MCF 10A (cell line): ENCODE measurements at regions not wholly inside any gene's neighbourhood (a gene's known extent, or its start where the extent isn't known, plus 50 kb on each side); places are given as distances from the start of the nearest gene placed in this dataset.

Experiments used
- BruUV-seq: library from RNA; stranded (reverse); fragments of 400-500 nt; replicated peaks from 2 replicates; lab custom pipeline; 2021; lab: Mats Ljungman, UMichigan
- CTCF ChIA-PET: fragments of 300-600 bp; sonication (Branson Sonifier 250); formaldehyde crosslinking; extraction: SDS; loops from one replicate; lab custom pipeline; 2021; ENCODE audit warnings: antibody characterized with exemption, inconsistent platforms; lab: Yijun Ruan, JAX
- POLR2A ChIA-PET: fragments of 300-600, 350-650 bp; sonication (Branson Sonifier 250); formaldehyde crosslinking; extraction: SDS; loops from one replicate; lab custom pipeline; 2020; ENCODE audit warnings: antibody characterized with exemption, inconsistent platforms; lab: Yijun Ruan, JAX
- DNase-seq: peaks from one replicate; pipeline ENCODE4 v3.0.0-alpha.2; 2018; ENCODE audit not compliant: unreplicated experiment
- H3K27ac Mint-ChIP-seq: one replicate; pipeline ENCODE4 v1.8.0; 2022; ENCODE audit warnings: mild to moderate bottlenecking, low read depth, mixed read lengths; ENCODE audit not compliant: unreplicated experiment
- H3K27me3 Mint-ChIP-seq: one replicate; pipeline ENCODE4 v1.8.0; 2022; ENCODE audit warnings: mixed read lengths; ENCODE audit not compliant: insufficient read depth, unreplicated experiment
- H3K36me3 Mint-ChIP-seq: one replicate; pipeline ENCODE4 v1.8.0; 2022; ENCODE audit warnings: mild to moderate bottlenecking, moderate library complexity, mixed read lengths; ENCODE audit not compliant: insufficient read depth, unreplicated experiment
- H3K4me1 Mint-ChIP-seq: one replicate; pipeline ENCODE4 v1.8.0; 2022; ENCODE audit warnings: mixed read lengths; ENCODE audit not compliant: insufficient read depth, unreplicated experiment
- H3K4me3 Mint-ChIP-seq: one replicate; pipeline ENCODE4 v1.8.0; 2022; ENCODE audit warnings: mild to moderate bottlenecking, moderate library complexity, mixed read lengths; ENCODE audit not compliant: unreplicated experiment
- H3K9me3 Mint-ChIP-seq: one replicate; pipeline ENCODE4 v1.8.0; 2022; ENCODE audit warnings: mixed read lengths; ENCODE audit not compliant: unreplicated experiment
- intact Hi-C: fragments of 100-400 bp; cut with micrococcal nuclease; formaldehyde crosslinking; loops from 2 replicates; pipeline ENCODE4 v1.14.1; 2022
- TF ChIP-seq, protein P1 (sequence below): fragments of 200-600 bp; IDR thresholded peaks from one replicate; pipeline ENCODE4 v1.8.0; 2022; ENCODE audit warnings: antibody characterized with exemption, mild to moderate bottlenecking; ENCODE audit not compliant: unreplicated experiment

DNA sequence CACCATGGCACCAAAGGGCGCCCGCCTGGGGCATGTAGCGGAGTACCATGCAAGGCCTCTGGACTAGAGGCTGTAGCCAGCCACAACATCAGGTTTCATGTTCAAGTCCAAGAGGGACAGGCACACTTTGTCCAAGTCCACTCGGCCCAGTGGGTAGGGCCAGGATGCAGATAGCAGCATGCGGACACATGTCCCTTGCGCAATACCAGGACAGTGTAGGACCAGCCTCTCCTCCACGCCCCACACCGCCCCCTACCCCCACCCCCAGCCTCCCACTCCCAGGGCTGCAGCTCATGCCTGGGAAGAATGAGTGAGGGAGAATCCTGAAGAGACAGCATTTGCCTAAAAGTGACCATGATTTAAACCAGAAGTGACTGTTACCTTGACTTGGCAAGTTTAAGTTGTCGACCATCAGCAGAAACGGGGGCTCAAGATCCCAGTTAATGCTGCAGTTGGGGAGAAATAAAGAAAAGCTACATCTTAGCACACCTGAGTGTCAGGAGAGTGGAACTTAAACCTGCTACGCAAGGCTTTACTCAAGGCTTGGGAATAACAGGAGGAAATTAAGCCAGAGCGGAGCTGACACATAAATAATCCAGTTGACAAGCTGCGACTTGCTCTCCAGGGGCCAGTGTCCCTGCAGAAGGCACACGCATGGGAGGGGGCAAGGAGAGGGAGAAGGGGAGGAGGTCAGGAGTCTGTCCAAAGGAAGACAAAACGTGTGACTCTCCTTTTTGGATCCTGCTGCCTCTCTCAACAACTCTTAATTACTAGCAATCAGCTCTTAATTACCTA lies 221.7 kb downstream of the BCOR start:
- peak overlapping the region; percentile 12 for H3K27ac Mint-ChIP-seq
- no peak overlapping the region for H3K4me3 Mint-ChIP-seq
- no peaks in the 10 kb centered on the region for H3K36me3 Mint-ChIP-seq
- no TSS peak for BruUV-seq
- TF ChIP-seq, protein P1, sequence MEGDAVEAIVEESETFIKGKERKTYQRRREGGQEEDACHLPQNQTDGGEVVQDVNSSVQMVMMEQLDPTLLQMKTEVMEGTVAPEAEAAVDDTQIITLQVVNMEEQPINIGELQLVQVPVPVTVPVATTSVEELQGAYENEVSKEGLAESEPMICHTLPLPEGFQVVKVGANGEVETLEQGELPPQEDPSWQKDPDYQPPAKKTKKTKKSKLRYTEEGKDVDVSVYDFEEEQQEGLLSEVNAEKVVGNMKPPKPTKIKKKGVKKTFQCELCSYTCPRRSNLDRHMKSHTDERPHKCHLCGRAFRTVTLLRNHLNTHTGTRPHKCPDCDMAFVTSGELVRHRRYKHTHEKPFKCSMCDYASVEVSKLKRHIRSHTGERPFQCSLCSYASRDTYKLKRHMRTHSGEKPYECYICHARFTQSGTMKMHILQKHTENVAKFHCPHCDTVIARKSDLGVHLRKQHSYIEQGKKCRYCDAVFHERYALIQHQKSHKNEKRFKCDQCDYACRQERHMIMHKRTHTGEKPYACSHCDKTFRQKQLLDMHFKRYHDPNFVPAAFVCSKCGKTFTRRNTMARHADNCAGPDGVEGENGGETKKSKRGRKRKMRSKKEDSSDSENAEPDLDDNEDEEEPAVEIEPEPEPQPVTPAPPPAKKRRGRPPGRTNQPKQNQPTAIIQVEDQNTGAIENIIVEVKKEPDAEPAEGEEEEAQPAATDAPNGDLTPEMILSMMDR, result no peak
- peaks cover 67% of the 10 kb centered on the region for H3K27me3 Mint-ChIP-seq
- CTCF ChIA-PET, result interaction anchor here (1.0 kb wide), 1 partner anchor 62 kb away, joined by 3 read pairs; no protein-coding TSS in a partner anchor
- peaks cover 11% of the 10 kb centered on the region for H3K4me1 Mint-ChIP-seq
- DNase-seq, result peak; percentile 30
- POLR2A ChIA-PET, result no interaction called here
- intact Hi-C loops, result no loop called here
- H3K9me3 Mint-ChIP-seq, result no peaks in the 10 kb centered on the region

DNA sequence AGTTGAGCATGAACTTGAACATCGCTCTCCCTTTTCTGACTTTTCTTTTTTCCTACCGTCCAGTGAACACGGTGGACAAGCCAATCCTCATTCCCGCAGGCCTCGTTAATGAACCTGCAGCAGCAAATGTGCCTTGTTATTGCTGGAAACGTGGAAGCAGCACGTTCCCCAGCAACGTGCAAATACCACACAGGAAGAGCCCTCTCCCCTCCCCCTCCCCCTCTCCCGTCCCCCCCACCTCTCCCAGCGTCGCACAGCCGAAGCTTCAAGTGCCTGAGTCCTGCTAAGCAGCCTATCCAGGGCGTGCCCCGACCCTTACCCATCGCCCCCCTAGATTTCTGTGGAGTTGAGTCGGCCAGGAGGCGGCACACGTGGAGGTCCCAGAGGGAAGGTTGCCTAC lies 219.9 kb downstream of the BCOR start:
- H3K9me3 Mint-ChIP-seq, result peaks cover 1% of the 10 kb centered on the region
- ChIA-PET POLR2A (no interaction called here), CTCF (no interaction called here)
- no TSS peak for BruUV-seq
- peaks cover 11% of the 10 kb centered on the region for H3K4me1 Mint-ChIP-seq
- H3K4me3 Mint-ChIP-seq, result no peak overlapping the region
- DNase-seq, result no peak
- TF ChIP-seq, protein P1, result no peak
- peaks cover 80% of the 10 kb centered on the region for H3K27me3 Mint-ChIP-seq
- H3K36me3 Mint-ChIP-seq, result no peaks in the 10 kb centered on the region
- H3K27ac Mint-ChIP-seq, result no peak overlapping the region
- intact Hi-C loops, result no loop called here

DNA sequence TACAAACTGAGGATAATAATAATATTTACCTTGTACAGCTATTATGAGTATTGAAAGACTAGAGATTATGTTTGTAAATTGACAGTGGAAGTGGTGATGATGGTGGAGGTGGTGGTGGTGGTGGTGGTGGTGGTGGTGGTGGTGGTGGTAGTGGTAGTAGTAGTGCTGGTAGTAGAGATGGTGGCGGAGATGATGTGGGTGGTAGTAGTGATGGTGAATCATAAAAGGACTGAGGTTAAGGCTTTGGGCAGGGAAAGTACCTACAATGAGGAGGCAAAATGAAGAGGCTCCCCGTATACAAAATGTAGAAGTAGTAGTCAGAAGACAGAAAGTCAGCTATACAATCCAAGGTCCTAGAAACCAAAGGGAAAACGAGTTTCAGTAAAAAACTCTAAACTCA lies 214.1 kb downstream of the BCOR start:
- no peaks in the 10 kb centered on the region for H3K36me3 Mint-ChIP-seq
- H3K27ac Mint-ChIP-seq, result no peak overlapping the region
- POLR2A ChIA-PET, result no interaction called here
- CTCF ChIA-PET, result no interaction called here
- intact Hi-C loops, result no loop called here
- H3K9me3 Mint-ChIP-seq, result peaks cover 15% of the 10 kb centered on the region
- peaks cover 79% of the 10 kb centered on the region for H3K27me3 Mint-ChIP-seq
- BruUV-seq, result no TSS peak
- H3K4me3 Mint-ChIP-seq, result no peak overlapping the region
- TF ChIP-seq, protein P1, result no peak
- DNase-seq, result no peak
- H3K4me1 Mint-ChIP-seq, result no peaks in the 10 kb centered on the region

DNA sequence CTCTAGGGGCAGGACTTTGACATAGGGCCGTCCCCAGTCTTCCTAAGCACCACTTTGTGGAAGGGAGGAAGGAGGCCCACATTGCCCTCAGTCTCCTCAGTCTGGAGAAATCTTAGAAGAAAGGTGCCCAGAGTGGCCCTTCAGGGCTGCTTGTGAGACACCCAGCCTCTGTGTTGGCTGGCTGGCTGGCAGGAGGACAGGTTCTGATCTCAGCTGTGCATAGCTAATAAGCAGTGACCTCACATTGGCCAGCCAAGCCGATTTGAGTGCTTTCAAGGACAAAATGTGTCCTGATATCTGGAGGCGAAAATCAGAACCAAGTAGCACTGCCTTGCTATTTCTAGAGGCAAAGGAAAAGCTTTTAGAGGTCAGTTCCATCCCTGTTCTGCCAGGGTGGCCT lies 211.5 kb downstream of the BCOR start:
- TF ChIP-seq, protein P1, result no peak
- BruUV-seq, result no TSS peak
- ChIA-PET CTCF (no interaction called here), POLR2A (no interaction called here)
- no peaks in the 10 kb centered on the region for H3K36me3 Mint-ChIP-seq
- DNase-seq, result no peak
- no peak overlapping the region for H3K27ac Mint-ChIP-seq
- no peak overlapping the region for H3K4me3 Mint-ChIP-seq
- H3K27me3 Mint-ChIP-seq, result peaks cover 63% of the 10 kb centered on the region
- peaks cover 2% of the 10 kb centered on the region for H3K4me1 Mint-ChIP-seq
- intact Hi-C loops, result no loop called here
- H3K9me3 Mint-ChIP-seq, result peaks cover 15% of the 10 kb centered on the region
